ENCODE measurements at regions not wholly inside any gene's neighbourhood (a gene's known extent, or its start where the extent isn't known, plus 50 kb on each side); places are given as distances from the start of the nearest gene placed in this dataset.

DNA sequence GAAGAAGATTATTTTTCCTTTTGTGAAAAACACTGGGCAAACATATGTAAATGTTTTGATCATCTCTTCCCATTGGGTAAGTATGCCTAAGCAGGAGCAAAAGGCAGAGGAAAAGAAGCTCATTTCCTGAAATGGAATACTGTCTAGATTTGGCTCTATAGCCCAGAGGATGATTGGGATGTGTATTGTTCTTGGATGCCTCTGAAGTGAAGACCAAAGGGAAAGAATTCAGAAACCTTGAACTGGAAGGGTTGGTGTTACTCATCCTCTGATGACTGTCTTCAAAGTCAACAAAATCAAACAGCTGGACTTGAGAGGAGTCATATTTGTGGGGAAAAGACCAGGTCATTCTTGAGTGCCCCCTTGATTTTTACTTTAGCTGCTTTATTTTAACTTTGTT is 112.6 kb upstream of the NT5C1B start:
- Histone ChIP-seq H3K27me3 (no peaks in the 10 kb centered on the region), H3K27ac (no peak overlapping the region), H3K4me3 (replicated peaks in 1 of 3) (no peak overlapping the region), H3K9me3 (no peaks in the 10 kb centered on the region), H3K36me3 (no peaks in the 10 kb centered on the region), H3K4me1 (no peaks in the 10 kb centered on the region)
- no peak for DNase-seq
- TF ChIP-seq POLR2A (IDR thresholded peaks at IDR 0.05) = no peak
- intact Hi-C loops (cut with DNase I) = no loop called here

DNA sequence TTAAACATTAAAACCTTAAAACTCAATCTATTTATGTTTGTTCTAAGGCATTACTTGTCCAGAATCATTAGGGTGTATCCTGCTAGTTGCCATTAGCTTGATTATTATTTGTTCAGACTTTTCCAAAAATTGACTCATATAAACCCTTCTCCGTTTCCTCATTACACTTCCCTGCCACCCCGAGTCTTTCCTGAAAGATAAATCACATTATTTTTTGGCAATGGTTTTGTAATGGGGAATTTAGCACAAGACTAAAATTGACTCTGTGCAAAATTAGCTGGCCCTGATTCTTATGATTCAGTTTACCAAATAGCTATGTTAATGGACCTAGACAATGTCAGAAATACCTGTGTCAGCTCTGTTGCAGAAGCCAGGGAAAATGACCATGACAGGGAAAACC is 112.2 kb upstream of the NT5C1B start:
- H3K9me3 ChIP-seq = no peaks in the 10 kb centered on the region
- no peak overlapping the region for H3K27ac ChIP-seq
- 62 to 71% methylated on average over 2 of the region's 2 CpGs for WGBS, 2 donors
- TF ChIP-seq POLR2A (IDR thresholded peaks at IDR 0.05) = no peak
- TF ChIP-seq, protein P1, sequence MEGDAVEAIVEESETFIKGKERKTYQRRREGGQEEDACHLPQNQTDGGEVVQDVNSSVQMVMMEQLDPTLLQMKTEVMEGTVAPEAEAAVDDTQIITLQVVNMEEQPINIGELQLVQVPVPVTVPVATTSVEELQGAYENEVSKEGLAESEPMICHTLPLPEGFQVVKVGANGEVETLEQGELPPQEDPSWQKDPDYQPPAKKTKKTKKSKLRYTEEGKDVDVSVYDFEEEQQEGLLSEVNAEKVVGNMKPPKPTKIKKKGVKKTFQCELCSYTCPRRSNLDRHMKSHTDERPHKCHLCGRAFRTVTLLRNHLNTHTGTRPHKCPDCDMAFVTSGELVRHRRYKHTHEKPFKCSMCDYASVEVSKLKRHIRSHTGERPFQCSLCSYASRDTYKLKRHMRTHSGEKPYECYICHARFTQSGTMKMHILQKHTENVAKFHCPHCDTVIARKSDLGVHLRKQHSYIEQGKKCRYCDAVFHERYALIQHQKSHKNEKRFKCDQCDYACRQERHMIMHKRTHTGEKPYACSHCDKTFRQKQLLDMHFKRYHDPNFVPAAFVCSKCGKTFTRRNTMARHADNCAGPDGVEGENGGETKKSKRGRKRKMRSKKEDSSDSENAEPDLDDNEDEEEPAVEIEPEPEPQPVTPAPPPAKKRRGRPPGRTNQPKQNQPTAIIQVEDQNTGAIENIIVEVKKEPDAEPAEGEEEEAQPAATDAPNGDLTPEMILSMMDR (IDR thresholded peaks at IDR 0.05) = no peak
- intact Hi-C loops (cut with DNase I) = no loop called here
- H3K4me3 ChIP-seq (replicated peaks in 1 of 3) = no peak overlapping the region
- H3K4me1 ChIP-seq = no peaks in the 10 kb centered on the region
- no peaks in the 10 kb centered on the region for H3K27me3 ChIP-seq
- no peaks in the 10 kb centered on the region for H3K36me3 ChIP-seq
- no peak for DNase-seq

DNA sequence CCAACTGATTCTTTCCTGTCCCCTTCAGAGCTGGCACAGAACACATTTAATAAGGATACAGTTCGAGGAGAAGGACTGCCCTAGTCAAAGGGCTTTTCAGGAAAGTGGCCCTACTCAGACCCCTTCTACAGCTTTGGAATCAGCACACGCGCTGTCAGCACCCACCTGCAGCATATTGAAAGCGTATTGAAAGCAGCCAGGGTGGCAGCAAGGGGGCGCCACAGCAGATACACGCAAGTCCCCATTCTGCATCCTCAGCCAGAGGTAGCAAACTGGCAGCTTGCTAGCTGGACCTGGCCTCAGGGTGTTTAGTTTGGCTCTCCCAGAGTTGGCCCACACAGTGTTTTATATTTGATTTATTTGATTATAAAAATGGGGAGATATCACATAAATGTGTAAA is 101.0 kb upstream of the NT5C1B start:
- Histone ChIP-seq H3K4me1 (no peaks in the 10 kb centered on the region), H3K27ac (no peak overlapping the region), H3K9me3 (no peaks in the 10 kb centered on the region), H3K36me3 (no peaks in the 10 kb centered on the region), H3K4me3 (replicated peaks in 1 of 3) (no peak overlapping the region), H3K27me3 (no peaks in the 10 kb centered on the region)
- no peak for DNase-seq
- TF ChIP-seq, protein P1 (IDR thresholded peaks at IDR 0.05) = no peak
- no peak for TF ChIP-seq POLR2A (IDR thresholded peaks at IDR 0.05)
- intact Hi-C loops (cut with DNase I) = no loop called here
- WGBS, 2 donors = 64 to 81% methylated on average over 6 of the region's 6 CpGs

DNA sequence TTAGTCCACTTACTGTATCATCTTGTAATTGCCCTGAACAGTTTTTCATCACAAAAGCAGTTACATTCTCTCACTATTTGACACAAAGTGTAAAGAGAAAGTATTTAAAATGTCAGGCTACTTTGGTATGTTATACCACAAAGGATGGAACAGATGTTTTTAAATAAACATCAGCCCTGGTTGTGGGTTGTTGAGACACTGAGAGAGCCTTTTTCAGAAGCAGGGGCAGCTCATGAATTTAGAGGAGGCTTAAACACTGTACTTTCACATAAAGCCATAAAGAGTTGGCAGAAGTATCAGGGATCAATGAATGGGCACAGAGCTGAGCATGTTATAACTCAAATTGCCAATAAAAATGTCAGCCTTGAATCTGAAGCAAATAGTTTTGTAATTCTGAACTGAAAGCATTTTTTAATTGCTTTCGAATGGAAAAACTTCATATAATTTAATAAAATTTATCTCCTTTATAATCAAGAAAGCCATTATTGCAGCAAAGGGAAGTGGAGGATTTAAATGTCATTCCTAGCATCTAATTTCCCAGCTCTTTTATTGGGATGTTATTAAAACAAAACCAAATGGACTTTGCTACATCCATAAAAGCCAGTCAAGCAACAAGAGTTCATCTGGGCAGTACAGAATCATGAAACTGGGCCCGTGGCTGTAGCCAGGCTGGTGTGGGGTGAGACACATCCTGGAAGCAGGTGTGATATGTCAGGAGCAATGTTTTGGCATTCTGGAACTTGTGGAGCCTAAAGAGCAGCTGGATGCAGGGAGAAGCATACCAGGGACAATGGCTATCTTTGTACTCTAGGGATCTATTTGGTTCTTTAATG is 95.1 kb upstream of the NT5C1B start:
- DNase-seq = no peak
- no peaks in the 10 kb centered on the region for H3K9me3 ChIP-seq
- intact Hi-C loops (cut with DNase I) = no loop called here
- TF ChIP-seq, protein P1 (IDR thresholded peaks at IDR 0.05) = no peak
- TF ChIP-seq POLR2A (IDR thresholded peaks at IDR 0.05) = no peak
- no peak overlapping the region for H3K27ac ChIP-seq
- no peaks in the 10 kb centered on the region for H3K36me3 ChIP-seq
- H3K4me1 ChIP-seq = no peaks in the 10 kb centered on the region
- 80 to 82% methylated on average over 2 of the region's 2 CpGs for WGBS, 2 donors
- H3K27me3 ChIP-seq = no peaks in the 10 kb centered on the region
- no peak overlapping the region for H3K4me3 ChIP-seq (replicated peaks in 1 of 3)

DNA sequence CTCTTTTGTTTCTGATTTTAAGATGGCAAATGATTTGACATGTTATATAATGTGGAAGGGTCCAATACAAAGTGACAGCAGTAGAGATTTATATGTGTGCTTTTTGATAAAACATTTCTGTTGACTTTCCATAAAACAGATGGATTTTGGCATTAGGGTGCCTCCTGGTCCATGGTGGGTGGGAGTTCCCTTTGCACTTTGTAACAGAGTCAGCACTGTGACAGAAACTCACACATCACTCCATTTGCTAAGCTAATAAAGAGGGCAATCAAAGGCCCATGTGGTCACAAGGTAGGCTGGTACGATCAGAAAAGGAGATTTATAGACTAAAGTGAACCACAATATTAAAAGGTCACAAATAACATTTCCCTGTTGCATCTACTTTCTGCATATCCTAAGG is 93.3 kb upstream of the NT5C1B start:
- TF ChIP-seq, protein P1 (IDR thresholded peaks at IDR 0.05) = no peak
- no peak for TF ChIP-seq POLR2A (IDR thresholded peaks at IDR 0.05)
- Histone ChIP-seq H3K36me3 (no peaks in the 10 kb centered on the region), H3K9me3 (no peaks in the 10 kb centered on the region), H3K27me3 (no peaks in the 10 kb centered on the region), H3K27ac (no peak overlapping the region), H3K4me1 (no peaks in the 10 kb centered on the region), H3K4me3 (replicated peaks in 1 of 3) (no peak overlapping the region)
- intact Hi-C loops (cut with DNase I) = no loop called here
- DNase-seq = no peak
- 85 to 89% methylated on average over 1 of the region's 1 CpG for WGBS, 2 donors

Data from thyroid gland (tissue), 4 donors.